HCT116 (cell line): ENCODE measurements at regions not wholly inside any gene's neighbourhood (a gene's known extent, or its start where the extent isn't known, plus 50 kb on each side); places are given as distances from the start of the nearest gene placed in this dataset.

Source experiments
- ATF3 ChIP-seq: IDR thresholded peaks from 2 replicates; pipeline ENCODE4 v1.6.1; 2012
- CBX3 ChIP-seq: IDR thresholded peaks from 2 replicates; pipeline ENCODE4 v1.6.1; 2012; ENCODE audit warnings: low read depth
- EGR1 ChIP-seq: IDR thresholded peaks from 2 replicates; pipeline ENCODE4 v1.6.1; 2012; ENCODE audit warnings: low read depth
- EZH2 ChIP-seq: fragments of 200-600 bp; sonication (generic); IDR thresholded peaks from 2 replicates; pipeline ENCODE4 v1.6.1; 2017; ENCODE audit warnings: antibody characterized with exemption, mixed run types
- EZH2phosphoT487 ChIP-seq: fragments of 200-600 bp; IDR thresholded peaks from 2 replicates; pipeline ENCODE4 v1.6.1; 2018; ENCODE audit warnings: antibody characterized with exemption, borderline replicate concordance
- JUND ChIP-seq: IDR thresholded peaks from 2 replicates; pipeline ENCODE4 v1.6.1; 2012
- POLR2A ChIP-seq: IDR thresholded peaks from 2 replicates; pipeline ENCODE4 v1.7.0; 2011; ENCODE audit warnings: borderline replicate concordance; ENCODE audit not compliant: insufficient read depth, insufficient read length; ENCODE audit errors: extremely low read depth
- POLR2AphosphoS5 ChIP-seq: IDR thresholded peaks from 2 replicates; pipeline ENCODE4 v1.6.1; 2011; ENCODE audit warnings: mild to moderate bottlenecking, low read depth, low read length, moderate library complexity
- TCF7L2 ChIP-seq: IDR thresholded peaks from 2 replicates; pipeline ENCODE4 v1.7.0; 2011; ENCODE audit warnings: borderline replicate concordance, inconsistent platforms; ENCODE audit not compliant: insufficient read depth, insufficient read length; ENCODE audit errors: extremely low read depth
- YY1 ChIP-seq: IDR thresholded peaks from 2 replicates; pipeline ENCODE4 v1.6.1; 2011; ENCODE audit warnings: low read length, low read depth, moderate library complexity, mild to moderate bottlenecking; ENCODE audit not compliant: insufficient replicate concordance; ENCODE audit errors: extremely low read depth
- ZNF274 ChIP-seq: fragments of 200-500 bp; sonication (Bioruptor generic); IDR thresholded peaks from 2 replicates; pipeline ENCODE4 v1.6.1; 2014; ENCODE audit warnings: mild to moderate bottlenecking, low read depth, low read length, inconsistent platforms
- TF ChIP-seq, protein P1 (sequence below), 3 experiments: fragments of 200-600 bp in 1 of 3; sonication (generic) in 1 of 3; IDR thresholded peaks in 2 of 3; conservative IDR thresholded peaks in 1 of 3; 2 replicates each; pipeline ENCODE4 v1.5.1; 2012 to 2017; ENCODE audit warnings: low read depth in 2 of 3, low read length in 2 of 3, antibody characterized with exemption in 1 of 3, borderline replicate concordance in 1 of 3, control low read depth in 1 of 3, mild to moderate bottlenecking in 1 of 3, mixed read lengths in 1 of 3, mixed run types in 1 of 3, moderate library complexity in 1 of 3; ENCODE audit not compliant: insufficient read depth in 1 of 3
- TF ChIP-seq, protein P2 (sequence below): IDR thresholded peaks from 2 replicates; pipeline ENCODE4 v1.6.1; 2012

DNA sequence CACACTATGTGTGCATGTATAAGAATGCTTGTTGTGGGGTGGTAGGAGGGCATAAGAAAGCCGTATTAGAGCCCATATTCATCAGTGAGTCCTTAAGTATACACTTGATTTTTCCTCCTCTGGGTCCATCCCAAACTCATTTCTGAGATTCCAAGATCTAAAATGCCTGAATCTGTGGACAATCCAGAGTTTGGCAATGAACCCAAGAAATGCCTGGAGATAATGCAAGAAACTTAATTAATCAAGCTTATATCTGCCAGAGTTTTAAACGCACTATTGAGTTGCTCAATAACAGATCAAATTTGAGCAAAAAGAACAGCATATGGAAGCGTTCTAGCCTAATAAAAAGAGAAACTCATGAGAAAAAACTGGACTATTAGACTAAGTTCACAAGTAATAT lies 143.4 kb upstream of the NAV3 start:
- no peak for TF ChIP-seq EZH2
- TF ChIP-seq, protein P1, sequence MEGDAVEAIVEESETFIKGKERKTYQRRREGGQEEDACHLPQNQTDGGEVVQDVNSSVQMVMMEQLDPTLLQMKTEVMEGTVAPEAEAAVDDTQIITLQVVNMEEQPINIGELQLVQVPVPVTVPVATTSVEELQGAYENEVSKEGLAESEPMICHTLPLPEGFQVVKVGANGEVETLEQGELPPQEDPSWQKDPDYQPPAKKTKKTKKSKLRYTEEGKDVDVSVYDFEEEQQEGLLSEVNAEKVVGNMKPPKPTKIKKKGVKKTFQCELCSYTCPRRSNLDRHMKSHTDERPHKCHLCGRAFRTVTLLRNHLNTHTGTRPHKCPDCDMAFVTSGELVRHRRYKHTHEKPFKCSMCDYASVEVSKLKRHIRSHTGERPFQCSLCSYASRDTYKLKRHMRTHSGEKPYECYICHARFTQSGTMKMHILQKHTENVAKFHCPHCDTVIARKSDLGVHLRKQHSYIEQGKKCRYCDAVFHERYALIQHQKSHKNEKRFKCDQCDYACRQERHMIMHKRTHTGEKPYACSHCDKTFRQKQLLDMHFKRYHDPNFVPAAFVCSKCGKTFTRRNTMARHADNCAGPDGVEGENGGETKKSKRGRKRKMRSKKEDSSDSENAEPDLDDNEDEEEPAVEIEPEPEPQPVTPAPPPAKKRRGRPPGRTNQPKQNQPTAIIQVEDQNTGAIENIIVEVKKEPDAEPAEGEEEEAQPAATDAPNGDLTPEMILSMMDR (IDR thresholded peaks at IDR 0.05 in 2 of 3, conservative IDR thresholded peaks at IDR 0.05 in 1 of 3; ENCODE audit: borderline replicate concordance in 1 of 3, insufficient read depth in 1 of 3, low read depth in 2 of 3, low read length in 2 of 3) = no peak
- no peak for TF ChIP-seq EZH2phosphoT487
- TF ChIP-seq JUND = no peak
- TF ChIP-seq ATF3 = no peak
- TF ChIP-seq CBX3 = no peak
- TF ChIP-seq TCF7L2 = no peak
- no peak for TF ChIP-seq ZNF274
- no peak for TF ChIP-seq POLR2A
- TF ChIP-seq, protein P2, sequence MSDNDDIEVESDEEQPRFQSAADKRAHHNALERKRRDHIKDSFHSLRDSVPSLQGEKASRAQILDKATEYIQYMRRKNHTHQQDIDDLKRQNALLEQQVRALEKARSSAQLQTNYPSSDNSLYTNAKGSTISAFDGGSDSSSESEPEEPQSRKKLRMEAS = no peak
- TF ChIP-seq YY1 = no peak
- TF ChIP-seq POLR2AphosphoS5 = no peak
- TF ChIP-seq EGR1 = no peak
